K562 (cell line): ENCODE measurements at regions not wholly inside any gene's neighbourhood (a gene's known extent, or its start where the extent isn't known, plus 50 kb on each side); places are given as distances from the start of the nearest gene placed in this dataset.

Source experiments
- ATAC-seq: fragments of 200-7000 bp; cut with Tn5 transposase; 3 replicates; pipeline ENCODE4 v1.9.1; 2020; ENCODE audit warnings: moderate library complexity
- BruUV-seq: library from RNA; stranded (reverse); fragments of 400-500 nt; replicated peaks from 2 replicates; lab custom pipeline; 2021; lab: Mats Ljungman, UMichigan
- CTCF ChIA-PET: fragments of 300-600 bp; formaldehyde crosslinking; extraction: SDS; loops from one replicate; lab custom pipeline; 2021; ENCODE audit warnings: low intra/inter-chr PET ratio; lab: Yijun Ruan, JAX
- POLR2A ChIA-PET: fragments of 300-600, 350-650 bp; sonication (Branson Sonifier 250); formaldehyde crosslinking; extraction: SDS; loops from one replicate; lab custom pipeline; 2021; ENCODE audit warnings: antibody characterized with exemption, inconsistent platforms; lab: Yijun Ruan, JAX
- DNase-seq, 4 experiments: peaks; one replicate each; pipeline versions ENCODE4 v3.0.0 to v3.0.0-alpha.2; 2011 to 2018; ENCODE audit warnings: low spot score in 3 of 4, mixed read lengths in 3 of 4; ENCODE audit errors: extremely low read depth in 1 of 4
- FAIRE-seq: peaks from 2 replicates; lab custom pipeline; 2011; peaks lifted over from hg19 to GRCh38; lab: Jason Lieb, UNC
- H2AFZ ChIP-seq: 2 replicates; pipeline ENCODE4 v1.6.0; 2011; ENCODE audit warnings: low read depth, low read length, control low read depth, inconsistent platforms
- H3K27ac ChIP-seq: fragments of 200-600 bp; 3 replicates; pipeline ENCODE4 v1.8.0; 2011; ENCODE audit warnings: low read depth, mild to moderate bottlenecking, control low read depth, inconsistent platforms, low read length, moderate library complexity, mixed read lengths; ENCODE audit errors: extremely low read depth
- H3K27me3 ChIP-seq, 2 experiments: fragments of 300-600 bp in 1 of 2; 2 replicates in 1 of 2; 3 replicates in 1 of 2; pipeline versions ENCODE4 v1.6.0 to v1.8.0; 2011; ENCODE audit warnings: inconsistent platforms in 2 of 2, low read length in 2 of 2, mild to moderate bottlenecking in 1 of 2, mixed read lengths in 1 of 2, moderate library complexity in 1 of 2; ENCODE audit not compliant: control insufficient read depth in 2 of 2, insufficient read depth in 2 of 2
- H3K36me3 ChIP-seq: fragments of 300-600 bp; 3 replicates; pipeline ENCODE4 v1.8.0; 2011; ENCODE audit warnings: mild to moderate bottlenecking, low read length, inconsistent platforms; ENCODE audit not compliant: control insufficient read depth, insufficient read depth
- H3K4me1 ChIP-seq, 2 experiments: fragments of 200-600 bp in 1 of 2; replicated peaks in 1 of 2; 2 replicates in 1 of 2; 3 replicates in 1 of 2; pipeline versions ENCODE4 v1.5.1 to v1.8.0; 2011; ENCODE audit warnings: inconsistent platforms in 2 of 2, low read length in 2 of 2, mild to moderate bottlenecking in 1 of 2, mixed read lengths in 1 of 2, moderate library complexity in 1 of 2; ENCODE audit not compliant: control insufficient read depth in 2 of 2, insufficient read depth in 2 of 2
- H3K4me2 ChIP-seq: 2 replicates; pipeline ENCODE4 v1.6.1; 2011; ENCODE audit warnings: low read length, control low read depth, inconsistent platforms, mixed read lengths; ENCODE audit not compliant: insufficient read depth
- H3K4me3 ChIP-seq: fragments of 200-600 bp; sonication (generic), shearing (Covaris generic); 2 replicates; pipeline ENCODE4 v1.5.1; 2016; ENCODE audit warnings: control low read depth, inconsistent platforms
- H3K79me2 ChIP-seq: fragments of 200-600 bp; 3 replicates; pipeline ENCODE4 v1.8.0; 2011; ENCODE audit warnings: low read length, inconsistent platforms; ENCODE audit not compliant: control insufficient read depth, insufficient read depth
- H3K9ac ChIP-seq, 2 experiments: 2 replicates each; pipeline versions ENCODE4 v1.6.0 to v1.6.1; 2011; ENCODE audit warnings: low read depth in 2 of 2, low read length in 2 of 2, control low read depth in 1 of 2, inconsistent platforms in 1 of 2, mild to moderate bottlenecking in 1 of 2, mixed read lengths in 1 of 2; ENCODE audit not compliant: insufficient read depth in 1 of 2
- H3K9me1 ChIP-seq: one replicate; pipeline ENCODE4 v1.6.0; 2011; ENCODE audit warnings: inconsistent platforms, mild to moderate bottlenecking, low read length, moderate library complexity; ENCODE audit not compliant: control insufficient read depth, insufficient read depth
- H3K9me3 ChIP-seq: replicated peaks from 2 replicates; pipeline ENCODE4 v1.5.1; 2011; ENCODE audit warnings: low read depth, low read length, inconsistent platforms; ENCODE audit not compliant: control insufficient read depth, insufficient read depth
- H4K20me1 ChIP-seq: replicated peaks from 2 replicates; pipeline ENCODE4 v1.6.1; 2011; ENCODE audit warnings: low read length, inconsistent platforms, mixed read lengths; ENCODE audit not compliant: control insufficient read depth, insufficient read depth
- BACH1 ChIP-seq: fragments of 200-800 bp; sonication (Bioruptor generic); IDR thresholded peaks from 2 replicates; pipeline ENCODE4 v1.6.1; 2016; ENCODE audit warnings: missing genetic modification characterization, missing compliant biosample characterization
- C11orf30 ChIP-seq: fragments of 450-650 bp; IDR thresholded peaks from 2 replicates; pipeline ENCODE4 v1.6.1; 2016; ENCODE audit warnings: low read depth, mild to moderate bottlenecking
- CC2D1A ChIP-seq: fragments of 450-650 bp; IDR thresholded peaks from 2 replicates; pipeline ENCODE4 v1.6.1; 2017; ENCODE audit warnings: mild to moderate bottlenecking
- DACH1 ChIP-seq: fragments of 450-650 bp; IDR thresholded peaks from 2 replicates; pipeline ENCODE4 v1.6.1; 2018; ENCODE audit not compliant: partially characterized antibody
- DIDO1 ChIP-seq: fragments of 450-650 bp; IDR thresholded peaks from 2 replicates; pipeline ENCODE4 v1.6.1; 2016; ENCODE audit warnings: low read depth, missing biosample characterization, missing genetic modification characterization
- FOXA3 ChIP-seq, 2 experiments: fragments of 450-650 bp in 1 of 2; sonication (generic) in 1 of 2; formaldehyde crosslinking; IDR thresholded peaks in 1 of 2; conservative IDR thresholded peaks in 1 of 2; 2 replicates each; pipeline versions ENCODE4 v1.4.0 to v1.8.0; 2020 to 2022; ENCODE audit warnings: mild to moderate bottlenecking in 2 of 2, missing genetic modification reagents in 1 of 2
- SAFB ChIP-seq: fragments of 200-400 bp; formaldehyde crosslinking; IDR thresholded peaks from 2 replicates; pipeline ENCODE4 v1.6.1; 2017; ENCODE audit warnings: low read depth, low read length, borderline replicate concordance
- STAT5A ChIP-seq: IDR thresholded peaks from 2 replicates; pipeline ENCODE4 v1.6.1; 2012; ENCODE audit warnings: low read length, inconsistent platforms, borderline replicate concordance
- TRIM28 ChIP-seq: fragments of 450-650 bp; IDR thresholded peaks from 2 replicates; pipeline ENCODE4 v1.6.1; 2017
- ZNF133 ChIP-seq: fragments of 250-450 bp; sonication (Bioruptor Pico); IDR thresholded peaks from 2 replicates; pipeline ENCODE4 v1.4.0; 2020; ENCODE audit warnings: mild to moderate bottlenecking
- ZNF175 ChIP-seq: fragments of 200-800 bp; sonication (Bioruptor generic); IDR thresholded peaks from 2 replicates; pipeline ENCODE4 v1.6.1; 2016; ENCODE audit warnings: low read depth, mild to moderate bottlenecking, missing genetic modification characterization, missing compliant biosample characterization
- ZNF316 ChIP-seq: fragments of 450-650 bp; IDR thresholded peaks from 2 replicates; pipeline ENCODE4 v1.6.1; 2016
- ZNF696 ChIP-seq: fragments of 250-450 bp; sonication (Bioruptor Pico); conservative IDR thresholded peaks from 2 replicates; pipeline ENCODE4 v1.4.0; 2020; ENCODE audit warnings: mild to moderate bottlenecking, moderate library complexity
- WGBS: fragments of 100-300 bp; shearing (Covaris generic); methylation state at CpG from one replicate; pipeline ENCODE4 v1.1.6; 2016; ENCODE audit warnings: low coverage, mixed read lengths; ENCODE audit not compliant: insufficient coverage; ENCODE audit errors: missing lambda C conversion rate; 5-methylcytosine and 5-hydroxymethylcytosine counted together
- in situ Hi-C: fragments of 300-500 bp; cut with MboI; formaldehyde crosslinking; loops from 4 replicates; pipeline ENCODE4 v1.15.0; 2018; ENCODE audit warnings: inconsistent platforms, mixed read lengths
- intact Hi-C: fragments of 100-400 bp; cut with micrococcal nuclease; formaldehyde crosslinking; loops from 2 replicates; pipeline ENCODE4 v1.14.2; 2022

DNA sequence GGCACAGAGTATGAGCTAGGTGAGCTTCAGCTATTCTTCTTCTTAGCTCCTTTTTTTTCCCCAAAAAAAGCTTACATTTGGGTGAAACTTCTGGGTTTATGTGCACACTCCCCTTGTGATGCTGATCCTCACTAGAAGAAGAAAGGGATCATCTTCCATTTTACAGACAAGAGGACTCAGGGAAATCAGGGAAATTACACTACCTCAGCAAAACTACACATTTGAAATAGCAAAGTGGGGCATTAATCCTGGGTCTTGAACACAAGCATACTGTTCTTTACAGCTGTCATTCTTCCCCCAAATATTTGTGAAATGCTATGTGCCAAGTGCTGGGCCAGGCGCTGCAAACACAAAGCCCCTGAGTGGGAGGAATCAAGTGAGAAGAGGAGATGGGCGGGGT lies 68.6 kb upstream of the NFIL3 start:
- TF ChIP-seq ZNF316 (peak; percentile 39; the same call in 1 of the 2 replicates), C11orf30 (peak; percentile 27; the same call in 1 of the 2 replicates), SAFB (no peak), ZNF133 (no peak), ZNF696 (CRISPR knock-in tag) (no peak), BACH1 (no peak), DACH1 (no peak), TRIM28 (no peak), DIDO1 (tag) (no peak), CC2D1A (no peak), FOXA3 (CRISPR knock-in tag; conservative IDR thresholded peaks at IDR 0.05 in 1 of 2, IDR thresholded peaks at IDR 0.05 in 1 of 2) (no peak), ZNF175 (CRISPR knock-in tag) (no peak), STAT5A (no peak)
- no peaks in the 10 kb centered on the region for H4K20me1 ChIP-seq
- no peak overlapping the region for H3K27ac ChIP-seq
- H3K9ac ChIP-seq: no peak overlapping the region
- no peak overlapping the region for H2AFZ ChIP-seq
- WGBS: 0% methylated on average over 2 of the region's 2 CpGs
- H3K4me3 ChIP-seq: no peak overlapping the region
- H3K4me1 ChIP-seq: no peaks in the 10 kb centered on the region
- ChIA-PET CTCF (no interaction called here), POLR2A (no interaction called here)
- in situ Hi-C loops: no loop called here
- no TSS peak for BruUV-seq
- ATAC-seq (no peak), FAIRE-seq (no peak), DNase-seq (no peak)
- no peaks in the 10 kb centered on the region; the same call in 1 of the 2 replicates for H3K9me3 ChIP-seq
- H3K4me2 ChIP-seq: no peak overlapping the region
- no peaks in the 10 kb centered on the region for H3K9me1 ChIP-seq
- no peaks in the 10 kb centered on the region for H3K36me3 ChIP-seq
- H3K27me3 ChIP-seq: peaks cover 7 to 34% of the 10 kb centered on the region in 2 experiments; a peak in 3 of 5 replicates
- intact Hi-C loops: no loop called here
- no peaks in the 10 kb centered on the region for H3K79me2 ChIP-seq
